NCI-H2029 treated with DMSO at 0.1 percent for 48 hours (cell line): ENCODE measurements at regions not wholly inside any gene's neighbourhood (a gene's known extent, or its start where the extent isn't known, plus 50 kb on each side); places are given as distances from the start of the nearest gene placed in this dataset.
A peak's percentile ranks its signal among the peaks of the same experiment; 100 is the strongest.
"Not testable (repeated sequence)": the region's sequence is repeated elsewhere in the genome, so short reads cannot be mapped to it uniquely, and the experiment has no call there.

Experiments used
- DNase-seq: peaks from one replicate; lab custom pipeline; 2025; lab: John Stamatoyannopoulos, UW

- no peak for DNase-seq
Observed at GRCh38 chr3:150328654-150329040, 79.5 kb upstream of the TSC22D2 start.

GRCh38 chr3:150327678-150328653 lies 80.1 kb upstream of the TSC22D2 start:
- DNase-seq = no peak

GRCh38 chr3:150324788-150325187 lies 83.3 kb upstream of the TSC22D2 start:
- DNase-seq = no peak

- DNase-seq = no peak
Observed at GRCh38 chr3:150324245-150324644, 83.9 kb upstream of the TSC22D2 start.

GRCh38 chr3:150323770-150324169 lies 84.3 kb upstream of the TSC22D2 start:
- no peak for DNase-seq

- DNase-seq = not testable (repeated sequence)
Observed at GRCh38 chr3:150323091-150323490, 85.0 kb upstream of the TSC22D2 start.

GRCh38 chr3:150320971-150321370 lies 87.1 kb upstream of the TSC22D2 start:
- DNase-seq = not testable (repeated sequence)

- DNase-seq = no peak
Observed at GRCh38 chr3:150319900-150320299, 88.2 kb upstream of the TSC22D2 start.

GRCh38 chr3:150317469-150317868 lies 90.6 kb upstream of the TSC22D2 start:
- no peak for DNase-seq

GRCh38 chr3:150315721-150316120 lies 92.4 kb upstream of the TSC22D2 start:
- no peak for DNase-seq

- DNase-seq = peak; percentile 5
Observed at GRCh38 chr3:150314248-150315004, 93.7 kb upstream of the TSC22D2 start.

- DNase-seq = peak; percentile 32
Observed at GRCh38 chr3:150312018-150312657, 96.0 kb upstream of the TSC22D2 start.

- DNase-seq = no peak
Observed at GRCh38 chr3:150311156-150311555, 96.9 kb upstream of the TSC22D2 start.

- no peak for DNase-seq
Observed at GRCh38 chr3:150309557-150309956, 98.5 kb upstream of the TSC22D2 start.

GRCh38 chr3:150309257-150309542 lies 98.9 kb upstream of the TSC22D2 start:
- DNase-seq = no peak

- DNase-seq = no peak
Observed at GRCh38 chr3:150308481-150309256, 99.4 kb upstream of the TSC22D2 start.

GRCh38 chr3:150308037-150308319 lies 100.1 kb upstream of the TSC22D2 start:
- DNase-seq = no peak

- no peak for DNase-seq
Observed at GRCh38 chr3:150307311-150308036, 100.6 kb upstream of the TSC22D2 start.

- DNase-seq = no peak
Observed at GRCh38 chr3:150306906-150307305, 101.2 kb upstream of the TSC22D2 start.

GRCh38 chr3:150306083-150306482 lies 102.0 kb upstream of the TSC22D2 start:
- DNase-seq = no peak

- DNase-seq = no peak
Observed at GRCh38 chr3:150303768-150304167, 104.3 kb upstream of the TSC22D2 start.
